ENCODE measurements at regions not wholly inside any gene's neighbourhood (a gene's known extent, or its start where the extent isn't known, plus 50 kb on each side); places are given as distances from the start of the nearest gene placed in this dataset.
"Not testable (repeated sequence)": the region's sequence is repeated elsewhere in the genome, so short reads cannot be mapped to it uniquely, and the experiment has no call there.

- DNase-seq, result not testable (repeated sequence)
Observed at GRCh38 chr4:3631544-3632266, 99.5 kb upstream of the LRPAP1 start.

- no peak for DNase-seq
Observed at GRCh38 chr4:3630598-3631543, 98.6 kb upstream of the LRPAP1 start.

GRCh38 chr4:3630136-3630597, 97.9 kb upstream of the LRPAP1 start:
- no peak for DNase-seq

GRCh38 chr4:3629665-3630064, 97.4 kb upstream of the LRPAP1 start:
- no peak for DNase-seq

- not testable (repeated sequence) for DNase-seq
Observed at GRCh38 chr4:3629176-3629575, 97.0 kb upstream of the LRPAP1 start.

- no peak for DNase-seq
Observed at GRCh38 chr4:3628868-3629175, 96.6 kb upstream of the LRPAP1 start.

- not testable (repeated sequence) for DNase-seq
Observed at GRCh38 chr4:3627967-3628867, 96.0 kb upstream of the LRPAP1 start.

- not testable (repeated sequence) for DNase-seq
Observed at GRCh38 chr4:3627456-3627855, 95.2 kb upstream of the LRPAP1 start.

- not testable (repeated sequence) for DNase-seq
Observed at GRCh38 chr4:3626131-3626884, 94.1 kb upstream of the LRPAP1 start.

GRCh38 chr4:3625286-3625875, 93.2 kb upstream of the LRPAP1 start:
- DNase-seq, result not testable (repeated sequence)

GRCh38 chr4:3623809-3624329, 91.6 kb upstream of the LRPAP1 start:
- DNase-seq, result peak; percentile 6

GRCh38 chr4:3623106-3623505, 90.9 kb upstream of the LRPAP1 start:
- DNase-seq, result no peak

GRCh38 chr4:3620365-3620764, 88.1 kb upstream of the LRPAP1 start:
- DNase-seq, result not testable (repeated sequence)

- not testable (repeated sequence) for DNase-seq
Observed at GRCh38 chr4:3619698-3620097, 87.5 kb upstream of the LRPAP1 start.

- DNase-seq, result not testable (repeated sequence)
Observed at GRCh38 chr4:3618341-3618740, 86.1 kb upstream of the LRPAP1 start.

- DNase-seq, result no peak
Observed at GRCh38 chr4:3615386-3616286, 83.4 kb upstream of the LRPAP1 start.

- DNase-seq, result no peak
Observed at GRCh38 chr4:3614731-3614980, 82.4 kb upstream of the LRPAP1 start.

GRCh38 chr4:3613967-3614730, 81.9 kb upstream of the LRPAP1 start:
- DNase-seq, result no peak

GRCh38 chr4:3612934-3613333, 80.7 kb upstream of the LRPAP1 start:
- no peak for DNase-seq

- DNase-seq, result no peak
Observed at GRCh38 chr4:3612281-3612680, 80.1 kb upstream of the LRPAP1 start.

Data from fibroblast of skin of right quadriceps (primary cell).